GM23248 (cell line): ENCODE measurements at regions not wholly inside any gene's neighbourhood (a gene's known extent, or its start where the extent isn't known, plus 50 kb on each side); places are given as distances from the start of the nearest gene placed in this dataset.

ENCODE experiments used
- EZH2 ChIP-seq: fragments of 200-600 bp; sonication (generic); IDR thresholded peaks from 2 replicates; pipeline ENCODE4 v1.6.1; 2018; ENCODE audit warnings: antibody characterized with exemption, mild to moderate bottlenecking; ENCODE audit not compliant: insufficient read depth, poor library complexity, severe bottlenecking
- EZH2phosphoT487 ChIP-seq: fragments of 200-600 bp; sonication (generic); IDR thresholded peaks from 2 replicates; pipeline ENCODE4 v1.6.1; 2018; ENCODE audit warnings: antibody characterized with exemption, moderate library complexity, mild to moderate bottlenecking, low read depth; ENCODE audit not compliant: insufficient read depth

DNA sequence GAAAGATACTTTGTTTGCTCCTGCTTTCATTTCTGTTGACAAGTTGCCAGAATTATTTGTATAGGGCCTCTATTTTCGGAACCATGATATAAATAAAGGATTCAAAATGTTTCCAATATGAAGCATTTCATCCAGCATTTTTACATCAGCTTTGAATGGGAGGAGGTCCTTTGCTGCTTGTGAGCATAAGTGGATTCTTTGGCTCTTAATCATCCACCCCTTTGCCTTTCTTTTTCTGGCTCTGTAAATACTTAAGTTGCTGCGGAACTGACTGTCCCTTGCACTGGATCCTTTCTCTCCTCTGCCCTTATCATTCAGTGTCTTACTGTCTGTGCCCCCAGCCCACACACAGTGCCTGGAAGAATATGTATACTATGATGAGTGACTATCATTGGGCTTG, 357.3 kb upstream of the RGS6 start:
- TF ChIP-seq EZH2 (no peak), EZH2phosphoT487 (no peak)
